Astrocyte (in vitro differentiated cells and primary cell): ENCODE measurements at regions not wholly inside any gene's neighbourhood (a gene's known extent, or its start where the extent isn't known, plus 50 kb on each side); places are given as distances from the start of the nearest gene placed in this dataset.

ENCODE experiments used
- CTCF ChIP-seq: IDR thresholded peaks from 2 replicates; pipeline ENCODE4 v1.5.1; 2011; ENCODE audit warnings: low read depth, mild to moderate bottlenecking, inconsistent platforms, low read length, moderate library complexity; ENCODE audit not compliant: insufficient read depth
- EZH2 ChIP-seq: IDR thresholded peaks from 2 replicates; pipeline ENCODE4 v1.6.1; 2012; ENCODE audit warnings: mild to moderate bottlenecking, low read length, inconsistent platforms; ENCODE audit not compliant: insufficient read depth

GRCh38 chr11:8809939-8810539, 101.0 kb upstream of the AKIP1 start:
- TF ChIP-seq CTCF = no peak
- no peak for TF ChIP-seq EZH2
